ENCODE measurements at regions not wholly inside any gene's neighbourhood (a gene's known extent, or its start where the extent isn't known, plus 50 kb on each side); places are given as distances from the start of the nearest gene placed in this dataset.

DNA sequence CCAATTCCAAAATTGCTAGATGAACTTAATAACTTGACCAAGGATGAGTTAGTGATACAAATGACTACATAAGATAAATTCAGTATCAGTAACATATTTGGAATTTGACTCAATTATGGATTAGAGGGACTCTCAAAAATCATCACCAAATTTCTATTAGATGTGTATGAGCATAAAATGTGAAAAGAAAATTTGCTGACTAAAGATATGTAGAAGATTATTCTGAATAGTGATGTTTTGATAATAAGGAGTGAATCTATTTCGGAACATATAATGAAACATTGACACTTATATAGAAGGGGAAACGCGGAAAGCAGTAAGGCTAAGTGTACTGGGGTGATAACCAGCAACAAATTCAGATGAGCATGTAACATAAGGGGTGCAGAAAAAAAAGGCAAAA, 177.3 kb downstream of the DERA start:
- Histone ChIP-seq H3K4me2 (ENCODE audit: insufficient read depth in 1 of 2, low read depth in 2 of 2, low read length in 2 of 2) (no peak overlapping the region), H2AK5ac (ENCODE audit: low read depth, low read length) (no peak overlapping the region)

More for the DNA sequence above, 177.3 kb downstream of the DERA start:
- ChIA-PET POLR2A (ENCODE audit: partially characterized antibody) (no interaction called here), CTCF (ENCODE audit: partially characterized antibody) (no interaction called here)
- no peak overlapping the region for H3K56ac ChIP-seq (replicated peaks; ENCODE audit: insufficient read length, low read depth, low read length)
- DNase-seq (ENCODE audit: low read depth in 1 of 2, low spot score in 2 of 2) (no peak), FAIRE-seq (no peak)
- no peak overlapping the region for H3K18ac ChIP-seq (ENCODE audit: extremely low read depth, low read length)
- no peak overlapping the region for H3K4ac ChIP-seq (replicated peaks; ENCODE audit: insufficient read length, low read depth, low read length)
- no peak overlapping the region for H2AFZ ChIP-seq (ENCODE audit: low read length)
- peaks cover 0 to 4% (median 0%) of the 10 kb centered on the region in 4 experiments; a peak in 2 of 7 replicates for H3K4me1 ChIP-seq (replicated peaks in 1 of 4; ENCODE audit: control insufficient read depth in 3 of 4, insufficient read depth in 4 of 4, low read length in 3 of 4)
- no peak overlapping the region for H2BK120ac ChIP-seq (replicated peaks; ENCODE audit: low read depth, low read length)
- H3K27ac ChIP-seq (ENCODE audit: low read depth, low read length): no peak overlapping the region
- no peak overlapping the region for H3K23ac ChIP-seq (ENCODE audit: insufficient read length)
- no peaks in the 10 kb centered on the region for H4K20me1 ChIP-seq (replicated peaks in 1 of 2; ENCODE audit: control insufficient read depth in 1 of 2, insufficient read depth in 2 of 2, low read length in 2 of 2)
- no peaks in the 10 kb centered on the region for H3K23me2 ChIP-seq (ENCODE audit: low read depth, low read length)
- WGBS, 2 experiments (ENCODE audit: extremely low coverage in 1 of 2, insufficient coverage in 1 of 2, insufficient read length in 1 of 2, insufficient replicate concordance in 2 of 2, low coverage in 1 of 2, low lambda C conversion rate in 2 of 2, missing lambda C conversion rate in 1 of 2): 80% methylated on average over 3 of the region's 3 CpGs; no CpG with 5 or more reads in 1 of the 2 experiments
- H4K8ac ChIP-seq (ENCODE audit: extremely low read depth, insufficient read depth, low read length): no peak overlapping the region
- no peak overlapping the region for H2BK20ac ChIP-seq (ENCODE audit: low read length)
- H4K5ac ChIP-seq (ENCODE audit: insufficient read length, low read depth, low read length): no peak overlapping the region
- no peaks in the 10 kb centered on the region for H3K27me3 ChIP-seq (replicated peaks in 1 of 4; ENCODE audit: control insufficient read depth in 3 of 4, extremely low read depth in 1 of 4, insufficient read depth in 3 of 4, low read length in 3 of 4)
- H3K79me1 ChIP-seq (ENCODE audit: low read depth, low read length): no peaks in the 10 kb centered on the region
- H2BK12ac ChIP-seq (ENCODE audit: low read depth, low read length): no peak overlapping the region
- H3K14ac ChIP-seq (ENCODE audit: insufficient read length): no peak overlapping the region
- H2BK15ac ChIP-seq (ENCODE audit: low read length): no peak overlapping the region
- H3K36me3 ChIP-seq (ENCODE audit: control insufficient read depth in 2 of 4, insufficient read depth in 4 of 4, low read length in 3 of 4): no peaks in the 10 kb centered on the region
- TF ChIP-seq RAD21 (IDR thresholded peaks at IDR 0.05 in 1 of 2, conservative IDR thresholded peaks at IDR 0.05 in 1 of 2; ENCODE audit: low read depth in 2 of 2, low read length in 2 of 2) (no peak), TAF1 (IDR thresholded peaks at IDR 0.05; ENCODE audit: low read depth, low read length) (no peak), RBBP5 (IDR thresholded peaks at IDR 0.05; ENCODE audit: borderline replicate concordance, low read depth, low read length) (no peak)
- TF ChIP-seq, protein P1, sequence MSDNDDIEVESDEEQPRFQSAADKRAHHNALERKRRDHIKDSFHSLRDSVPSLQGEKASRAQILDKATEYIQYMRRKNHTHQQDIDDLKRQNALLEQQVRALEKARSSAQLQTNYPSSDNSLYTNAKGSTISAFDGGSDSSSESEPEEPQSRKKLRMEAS (IDR thresholded peaks at IDR 0.05): no peak
- TF ChIP-seq, protein P2, sequence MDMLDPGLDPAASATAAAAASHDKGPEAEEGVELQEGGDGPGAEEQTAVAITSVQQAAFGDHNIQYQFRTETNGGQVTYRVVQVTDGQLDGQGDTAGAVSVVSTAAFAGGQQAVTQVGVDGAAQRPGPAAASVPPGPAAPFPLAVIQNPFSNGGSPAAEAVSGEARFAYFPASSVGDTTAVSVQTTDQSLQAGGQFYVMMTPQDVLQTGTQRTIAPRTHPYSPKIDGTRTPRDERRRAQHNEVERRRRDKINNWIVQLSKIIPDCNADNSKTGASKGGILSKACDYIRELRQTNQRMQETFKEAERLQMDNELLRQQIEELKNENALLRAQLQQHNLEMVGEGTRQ (IDR thresholded peaks at IDR 0.05; ENCODE audit: low read length): no peak
- H3K79me2 ChIP-seq (ENCODE audit: control insufficient read depth in 1 of 2, insufficient read depth in 2 of 2, low read length in 2 of 2): no peaks in the 10 kb centered on the region
- no peak overlapping the region for H3K9ac ChIP-seq (replicated peaks in 1 of 4; ENCODE audit: extremely low read depth in 1 of 4, low read depth in 3 of 4, low read length in 3 of 4)
- H4K91ac ChIP-seq (replicated peaks; ENCODE audit: insufficient read length, low read length): no peak overlapping the region
- no peak overlapping the region for H3K4me3 ChIP-seq (ENCODE audit: extremely low read depth in 1 of 4, insufficient read depth in 2 of 4, low read depth in 3 of 4, low read length in 4 of 4)
- H2BK5ac ChIP-seq (ENCODE audit: low read depth, low read length): no peak overlapping the region
- 0 out of 4 replicates have a peak, but pooled peaks cover 0 to 2% of the 10 kb centered on the region in 2 experiments for H3K9me3 ChIP-seq (ENCODE audit: insufficient read depth in 2 of 2, low read depth in 1 of 2, low read length in 1 of 2)
